CD4-positive, alpha-beta T cell (primary cell): ENCODE measurements at regions not wholly inside any gene's neighbourhood (a gene's known extent, or its start where the extent isn't known, plus 50 kb on each side); places are given as distances from the start of the nearest gene placed in this dataset.

Experiments
- ATAC-seq: fragments of 200-7000 bp; cut with Tn5 transposase; one replicate; pipeline ENCODE4 v1.10.0; 2022; ENCODE audit warnings: mild to moderate bottlenecking; ENCODE audit not compliant: poor library complexity
- CTCF ChIA-PET: fragments of 350-600 bp; sonication (Branson Sonifier 250); formaldehyde crosslinking; loops from one replicate; lab custom pipeline; 2021; ENCODE audit warnings: antibody characterized with exemption, inconsistent platforms; lab: Charles Lee
- POLR2A ChIA-PET: fragments of 350-600 bp; sonication (Branson Sonifier 250); formaldehyde crosslinking; loops from one replicate; lab custom pipeline; 2021; ENCODE audit warnings: antibody characterized with exemption, inconsistent platforms; lab: Charles Lee
- DNase-seq, 14 experiments: peaks; one replicate each; pipeline ENCODE4 v3.0.0-alpha.2; 2013 to 2020; ENCODE audit warnings: mixed read lengths in 2 of 14
- H3K27ac ChIP-seq, 2 donors: one replicate each; pipeline versions ENCODE4 v1.5.1 to v1.7.0; 2013; ENCODE audit warnings: low read length in 2 of 2, low read depth in 1 of 2, mild to moderate bottlenecking in 1 of 2
- H3K27me3 ChIP-seq, 2 experiments: 1 replicate in 1 of 2; 2 replicates in 1 of 2; pipeline versions ENCODE4 v1.6.1 to v1.7.0; 2013; ENCODE audit warnings: low read length in 2 of 2, control low read depth in 1 of 2, mild to moderate bottlenecking in 1 of 2, moderate library complexity in 1 of 2; ENCODE audit not compliant: insufficient read depth in 2 of 2, control insufficient read depth in 1 of 2
- H3K36me3 ChIP-seq: one replicate; pipeline ENCODE4 v1.6.1; 2013; ENCODE audit warnings: low read length, control low read depth; ENCODE audit not compliant: insufficient read depth
- H3K4me1 ChIP-seq: one replicate; pipeline ENCODE4 v1.6.1; 2013; ENCODE audit warnings: low read length, control low read depth; ENCODE audit not compliant: insufficient read depth
- H3K4me3 ChIP-seq: one replicate; pipeline ENCODE4 v1.5.1; 2013; ENCODE audit warnings: mild to moderate bottlenecking, low read length, moderate library complexity
- H3K9me3 ChIP-seq, 2 experiments: 1 replicate in 1 of 2; 2 replicates in 1 of 2; pipeline versions ENCODE4 v1.6.1 to v1.7.0; 2013; ENCODE audit warnings: low read length in 2 of 2, mild to moderate bottlenecking in 2 of 2, control low read depth in 1 of 2, moderate library complexity in 1 of 2; ENCODE audit not compliant: control insufficient read depth in 1 of 2, insufficient read depth in 1 of 2
- H3K27ac Mint-ChIP-seq: one replicate; pipeline ENCODE4 v1.8.0; 2020; ENCODE audit warnings: mixed read lengths
- H3K27me3 Mint-ChIP-seq: one replicate; pipeline ENCODE4 v1.8.0; 2021; ENCODE audit warnings: mixed read lengths
- H3K36me3 Mint-ChIP-seq: one replicate; pipeline ENCODE4 v1.8.0; 2021; ENCODE audit warnings: low read depth, mixed read lengths
- H3K4me1 Mint-ChIP-seq: one replicate; pipeline ENCODE4 v1.8.0; 2021; ENCODE audit warnings: low read depth, mixed read lengths
- H3K4me3 Mint-ChIP-seq: one replicate; pipeline ENCODE4 v1.8.0; 2020; ENCODE audit warnings: mild to moderate bottlenecking, mixed read lengths
- H3K9me3 Mint-ChIP-seq: one replicate; pipeline ENCODE4 v1.8.0; 2020; ENCODE audit warnings: mixed read lengths
- intact Hi-C, 2 experiments: fragments of 100-400 bp; cut with DNase I in 1 of 2; cut with micrococcal nuclease in 1 of 2; formaldehyde crosslinking; loops; one replicate each; pipeline versions ENCODE4 v1.15.1 to v1.9.0; 2023 to 2025; cut with DNase I, micrococcal nuclease
- TF ChIP-seq, protein P1 (sequence below): fragments of 200-600 bp; IDR thresholded peaks from one replicate; pipeline ENCODE4 v1.8.0; 2022; ENCODE audit warnings: antibody characterized with exemption, mild to moderate bottlenecking

DNA sequence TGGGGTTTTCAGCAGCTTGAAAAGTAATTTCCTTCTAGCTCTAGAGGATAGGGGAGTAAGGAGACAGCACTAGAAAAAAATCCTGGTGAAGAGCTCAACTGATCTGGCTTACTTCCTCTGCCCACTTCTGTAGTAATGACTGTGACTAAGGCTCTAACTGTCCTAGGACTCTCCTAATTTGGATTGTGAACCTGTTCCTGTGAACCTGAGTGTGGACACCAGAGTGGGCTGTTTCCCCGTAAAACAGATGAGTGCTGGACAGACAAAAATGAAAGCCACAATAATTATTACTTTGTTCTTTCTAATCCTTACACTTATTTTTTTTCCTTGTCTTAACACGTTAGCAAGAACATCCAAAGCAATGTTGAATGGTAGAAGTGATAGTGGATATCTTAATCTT, 154.1 kb downstream of the AASDHPPT start:
- no peaks in the 10 kb centered on the region for H3K27me3 Mint-ChIP-seq
- TF ChIP-seq, protein P1, sequence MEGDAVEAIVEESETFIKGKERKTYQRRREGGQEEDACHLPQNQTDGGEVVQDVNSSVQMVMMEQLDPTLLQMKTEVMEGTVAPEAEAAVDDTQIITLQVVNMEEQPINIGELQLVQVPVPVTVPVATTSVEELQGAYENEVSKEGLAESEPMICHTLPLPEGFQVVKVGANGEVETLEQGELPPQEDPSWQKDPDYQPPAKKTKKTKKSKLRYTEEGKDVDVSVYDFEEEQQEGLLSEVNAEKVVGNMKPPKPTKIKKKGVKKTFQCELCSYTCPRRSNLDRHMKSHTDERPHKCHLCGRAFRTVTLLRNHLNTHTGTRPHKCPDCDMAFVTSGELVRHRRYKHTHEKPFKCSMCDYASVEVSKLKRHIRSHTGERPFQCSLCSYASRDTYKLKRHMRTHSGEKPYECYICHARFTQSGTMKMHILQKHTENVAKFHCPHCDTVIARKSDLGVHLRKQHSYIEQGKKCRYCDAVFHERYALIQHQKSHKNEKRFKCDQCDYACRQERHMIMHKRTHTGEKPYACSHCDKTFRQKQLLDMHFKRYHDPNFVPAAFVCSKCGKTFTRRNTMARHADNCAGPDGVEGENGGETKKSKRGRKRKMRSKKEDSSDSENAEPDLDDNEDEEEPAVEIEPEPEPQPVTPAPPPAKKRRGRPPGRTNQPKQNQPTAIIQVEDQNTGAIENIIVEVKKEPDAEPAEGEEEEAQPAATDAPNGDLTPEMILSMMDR = no peak
- ChIA-PET CTCF (no interaction called here), POLR2A (no interaction called here)
- H3K9me3 Mint-ChIP-seq = peaks cover 9% of the 10 kb centered on the region
- no peak overlapping the region for H3K4me3 Mint-ChIP-seq
- Histone ChIP-seq H3K4me3 (no peak overlapping the region), H3K36me3 (no peaks in the 10 kb centered on the region), H3K4me1 (no peaks in the 10 kb centered on the region), H3K9me3 (no peaks in the 10 kb centered on the region), H3K27ac (no peak overlapping the region), H3K27me3 (no peaks in the 10 kb centered on the region)
- DNase-seq (no peak), ATAC-seq (no peak)
- no peaks in the 10 kb centered on the region for H3K36me3 Mint-ChIP-seq
- intact Hi-C loops = no loop called here
- H3K4me1 Mint-ChIP-seq = no peaks in the 10 kb centered on the region
- no peak overlapping the region for H3K27ac Mint-ChIP-seq

DNA sequence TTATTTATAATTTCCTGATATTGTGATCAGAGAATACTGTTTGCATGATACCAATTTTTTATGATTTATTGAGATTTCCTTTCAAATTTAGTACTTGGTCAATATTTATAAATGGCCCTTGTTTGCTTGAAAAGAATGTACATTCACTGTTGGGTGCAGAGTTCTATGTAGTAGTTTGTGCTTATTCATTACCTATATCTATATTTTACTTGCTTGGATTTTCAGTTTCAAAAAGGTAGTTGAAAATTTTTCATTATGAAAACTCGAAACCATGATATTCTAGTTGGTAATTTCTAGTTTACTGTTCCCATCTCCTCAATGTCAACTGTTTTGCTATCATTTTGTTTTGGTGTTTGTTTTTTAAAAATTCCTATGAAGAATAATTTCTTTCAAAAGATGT, 155.7 kb downstream of the AASDHPPT start:
- Mint-ChIP-seq H3K36me3 (no peaks in the 10 kb centered on the region), H3K4me3 (no peak overlapping the region), H3K4me1 (no peaks in the 10 kb centered on the region), H3K9me3 (peaks cover 7% of the 10 kb centered on the region), H3K27me3 (peaks cover 4% of the 10 kb centered on the region), H3K27ac (no peak overlapping the region)
- ChIA-PET CTCF (no interaction called here), POLR2A (no interaction called here)
- Histone ChIP-seq H3K27me3 (no peaks in the 10 kb centered on the region), H3K27ac (no peak overlapping the region), H3K4me3 (no peak overlapping the region), H3K4me1 (no peaks in the 10 kb centered on the region), H3K36me3 (no peaks in the 10 kb centered on the region), H3K9me3 (no peaks in the 10 kb centered on the region)
- intact Hi-C loops = no loop called here
- no peak for ATAC-seq
- no peak for DNase-seq
- TF ChIP-seq, protein P1 = no peak

DNA sequence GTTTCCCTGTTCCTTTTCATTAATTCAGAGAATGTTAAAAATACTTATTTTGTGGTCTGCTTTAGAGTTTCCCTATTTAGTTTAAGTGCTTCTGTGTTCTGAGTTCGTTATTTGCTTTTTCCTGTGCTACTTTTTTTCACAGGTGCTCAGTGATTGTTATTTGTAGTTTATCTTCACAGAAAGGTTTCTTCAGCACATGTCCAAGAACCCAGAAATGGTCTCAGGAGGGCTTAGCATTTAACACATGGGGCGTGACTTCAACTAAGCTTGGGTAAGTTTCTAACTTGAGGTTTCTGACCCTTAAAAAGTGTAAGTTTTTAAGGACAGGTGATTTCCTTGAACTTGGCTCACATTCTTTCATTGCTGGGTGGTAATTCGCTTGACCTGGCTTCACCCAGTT, 157.3 kb downstream of the AASDHPPT start:
- Mint-ChIP-seq H3K36me3 (no peaks in the 10 kb centered on the region), H3K9me3 (peaks cover 6% of the 10 kb centered on the region), H3K4me3 (no peak overlapping the region), H3K27me3 (peaks cover 4% of the 10 kb centered on the region), H3K4me1 (no peaks in the 10 kb centered on the region), H3K27ac (no peak overlapping the region)
- Histone ChIP-seq H3K4me3 (no peak overlapping the region), H3K27me3 (no peaks in the 10 kb centered on the region), H3K9me3 (no peaks in the 10 kb centered on the region), H3K27ac (no peak overlapping the region), H3K4me1 (no peaks in the 10 kb centered on the region), H3K36me3 (no peaks in the 10 kb centered on the region)
- CTCF ChIA-PET = no interaction called here
- DNase-seq (no peak), ATAC-seq (no peak)
- POLR2A ChIA-PET = no interaction called here
- TF ChIP-seq, protein P1 = no peak
- intact Hi-C loops = no loop called here
